Daoy (cell line): ENCODE measurements at regions not wholly inside any gene's neighbourhood (a gene's known extent, or its start where the extent isn't known, plus 50 kb on each side); places are given as distances from the start of the nearest gene placed in this dataset.
"Not testable (repeated sequence)": the region's sequence is repeated elsewhere in the genome, so short reads cannot be mapped to it uniquely, and the experiment has no call there.

Experiments used
- DNase-seq: peaks from one replicate; pipeline ENCODE4 v3.0.0-alpha.2; 2015; ENCODE audit warnings: low read depth

DNA sequence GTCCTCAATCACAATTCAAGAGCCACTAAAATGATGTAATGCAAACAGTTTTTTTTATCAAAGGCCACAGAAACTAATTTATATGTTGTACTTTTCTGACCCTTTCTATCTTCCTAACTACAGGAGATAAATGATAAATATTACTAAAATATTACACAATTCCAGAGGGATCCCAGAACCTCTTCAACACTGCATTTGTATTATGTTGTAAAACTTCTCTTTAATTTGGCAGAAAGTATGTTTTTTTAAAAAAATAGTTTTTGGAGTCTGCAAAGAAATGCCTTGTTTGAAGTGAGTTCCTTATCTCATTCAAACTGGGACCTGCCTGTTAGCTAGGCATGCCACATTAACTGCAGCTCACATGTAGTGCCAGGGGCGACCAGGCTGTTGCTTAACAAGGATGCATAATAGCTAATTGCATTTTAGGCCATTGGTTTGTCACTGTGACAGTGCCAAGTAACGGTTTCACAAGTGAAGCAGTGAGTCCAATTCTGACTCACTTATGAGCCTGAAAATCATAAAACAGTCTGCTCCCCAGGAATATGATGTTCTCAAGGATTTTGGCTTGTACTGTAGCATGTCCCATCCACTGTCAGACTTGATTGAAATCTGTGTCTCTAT, 266.9 kb downstream of the KTN1 start:
- peak; percentile 31 for DNase-seq

- DNase-seq = no peak
Observed at GRCh38 chr14:55847766-55848165, 267.8 kb downstream of the KTN1 start.

GRCh38 chr14:55848964-55849363, 269.0 kb downstream of the KTN1 start:
- DNase-seq = no peak

- DNase-seq = no peak
Observed at GRCh38 chr14:55849833-55850232, 268.4 kb upstream of the PELI2 start.

DNA sequence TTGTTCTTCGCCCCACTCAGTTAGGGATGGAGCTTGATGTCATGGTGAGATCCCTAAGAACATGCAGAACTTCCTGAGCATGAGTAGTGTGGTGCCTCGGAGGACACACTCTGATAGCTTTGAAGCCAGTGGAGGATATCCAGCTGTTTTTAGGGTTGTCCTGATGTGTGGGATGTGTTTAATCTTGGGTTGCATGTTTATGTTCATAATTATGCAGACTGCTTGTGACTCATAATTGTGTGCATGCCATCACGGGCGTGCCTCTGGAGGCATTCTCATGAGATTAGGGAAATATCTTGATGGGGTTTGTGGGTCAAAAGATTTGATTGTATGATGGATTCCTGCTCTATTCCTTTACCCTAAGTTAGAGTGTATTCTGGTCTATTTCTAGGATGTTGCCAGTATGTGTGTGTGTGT, 267.4 kb upstream of the PELI2 start:
- DNase-seq = peak; percentile 65

- DNase-seq = no peak
Observed at GRCh38 chr14:55851301-55851700, 266.9 kb upstream of the PELI2 start.

- DNase-seq = no peak
Observed at GRCh38 chr14:55851961-55852360, 266.2 kb upstream of the PELI2 start.

DNA sequence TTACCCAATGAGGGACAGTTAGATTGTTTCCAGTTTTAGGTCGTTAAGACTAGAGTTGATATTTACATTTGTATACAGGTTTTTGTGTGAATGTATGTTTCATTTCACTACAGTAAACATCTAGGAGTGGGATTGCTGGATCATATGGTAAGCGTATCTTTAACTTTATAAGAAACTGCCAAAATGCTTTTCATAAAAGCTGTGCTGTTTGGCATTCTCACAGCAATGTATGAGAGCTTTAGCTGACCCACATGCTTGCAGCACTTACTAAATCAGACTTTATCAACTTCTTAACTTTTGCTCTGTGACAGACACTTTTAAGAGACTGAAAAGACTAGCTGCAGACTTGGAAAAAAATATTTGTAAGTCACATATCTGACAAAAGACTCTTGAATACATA, 262.5 kb upstream of the PELI2 start:
- DNase-seq = no peak

DNA sequence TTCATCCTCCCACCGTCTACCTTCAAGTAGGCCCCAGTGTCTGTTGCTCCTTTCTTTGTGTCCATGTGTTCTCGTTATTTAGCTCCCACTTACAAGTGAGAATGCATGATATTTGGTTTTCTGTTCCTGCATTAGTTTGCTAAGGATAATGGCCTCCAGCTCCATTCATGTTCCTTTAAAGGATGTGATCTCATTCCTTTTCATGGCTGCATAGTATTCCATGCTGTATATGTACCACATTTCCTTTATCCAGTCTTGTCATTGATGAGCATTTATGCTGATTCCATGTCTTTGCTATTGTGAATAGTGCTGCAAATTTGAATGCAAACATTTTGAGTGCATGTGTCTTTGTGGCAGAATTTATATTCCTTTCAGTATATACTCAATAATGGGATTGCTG, 259.6 kb upstream of the PELI2 start:
- DNase-seq = no peak

DNA sequence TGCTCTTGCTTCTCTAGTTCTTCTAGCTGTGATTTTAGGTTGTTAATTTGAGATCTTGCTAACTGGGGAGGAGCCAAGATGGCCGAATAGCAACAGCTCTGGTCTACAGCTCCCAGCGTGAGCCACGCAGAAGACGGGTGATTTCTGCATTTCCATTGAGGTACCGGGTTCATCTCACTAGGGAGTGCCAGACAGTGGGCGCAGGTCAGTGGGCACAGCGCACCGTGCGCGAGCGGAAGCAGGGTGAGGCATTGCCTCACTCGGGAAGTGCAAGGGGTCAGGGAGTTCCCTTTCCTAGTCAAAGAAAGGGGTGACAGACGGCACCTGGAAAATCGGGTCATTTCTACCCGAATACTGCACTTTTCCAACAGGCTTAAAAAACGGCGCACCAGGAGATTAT, 256.6 kb upstream of the PELI2 start:
- DNase-seq = not testable (repeated sequence)

DNA sequence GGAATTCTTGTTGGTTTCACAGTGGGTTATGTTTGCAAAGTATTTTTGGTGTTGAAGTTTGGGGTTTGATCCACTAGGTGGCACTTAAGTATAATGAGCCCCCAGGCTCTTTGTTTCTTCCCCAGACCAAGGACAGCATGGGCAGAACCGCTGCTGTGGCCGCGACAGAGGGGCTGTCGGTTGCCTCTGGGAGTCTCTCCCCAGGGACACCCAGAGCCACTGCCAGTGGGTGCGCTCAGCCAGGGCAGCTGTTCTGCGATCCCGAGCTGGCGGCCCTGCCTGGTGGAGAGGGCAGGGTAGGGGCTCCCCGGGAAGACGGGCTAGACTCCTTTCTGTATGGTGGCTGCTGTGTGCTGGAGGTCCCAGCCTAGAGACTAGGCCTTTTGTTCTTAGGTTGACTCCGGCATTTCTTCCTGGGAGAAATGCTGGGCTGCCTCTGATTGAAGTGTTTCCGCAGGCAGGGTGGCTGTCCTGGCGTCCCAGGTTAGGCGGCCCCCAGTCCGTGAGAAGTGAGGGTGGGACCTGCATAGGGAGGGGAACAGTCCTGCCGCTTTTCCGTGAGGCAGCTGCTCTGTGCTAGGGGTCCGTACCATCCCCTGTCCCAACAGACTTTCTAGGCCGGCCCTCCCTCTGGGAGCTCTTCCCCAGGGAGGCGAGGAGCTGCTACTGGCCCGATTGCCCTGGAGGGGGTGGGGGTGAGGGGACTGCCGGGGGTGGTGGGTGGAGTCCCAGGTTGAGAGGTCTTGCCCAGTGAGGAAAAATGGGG, 253.1 kb upstream of the PELI2 start:
- no peak for DNase-seq

DNA sequence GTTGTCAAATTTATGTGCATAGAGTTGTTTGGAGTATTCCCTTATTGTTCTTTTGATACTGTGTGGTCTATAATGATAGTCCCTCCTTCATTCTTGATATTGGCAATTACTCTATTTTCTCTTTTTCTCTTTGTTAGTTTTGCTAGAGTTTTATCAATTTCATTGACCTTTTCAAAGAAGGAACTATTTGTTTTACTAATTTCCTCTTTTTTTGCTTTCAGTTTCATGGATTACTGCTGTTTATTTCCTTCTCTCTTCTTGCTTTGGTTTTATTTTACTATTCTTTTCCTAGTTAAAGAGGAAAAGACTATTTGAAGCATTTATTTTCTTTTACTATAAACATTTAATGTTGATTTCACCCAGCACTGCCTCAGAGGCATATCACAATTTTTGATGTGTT, 250.9 kb upstream of the PELI2 start:
- DNase-seq = no peak

DNA sequence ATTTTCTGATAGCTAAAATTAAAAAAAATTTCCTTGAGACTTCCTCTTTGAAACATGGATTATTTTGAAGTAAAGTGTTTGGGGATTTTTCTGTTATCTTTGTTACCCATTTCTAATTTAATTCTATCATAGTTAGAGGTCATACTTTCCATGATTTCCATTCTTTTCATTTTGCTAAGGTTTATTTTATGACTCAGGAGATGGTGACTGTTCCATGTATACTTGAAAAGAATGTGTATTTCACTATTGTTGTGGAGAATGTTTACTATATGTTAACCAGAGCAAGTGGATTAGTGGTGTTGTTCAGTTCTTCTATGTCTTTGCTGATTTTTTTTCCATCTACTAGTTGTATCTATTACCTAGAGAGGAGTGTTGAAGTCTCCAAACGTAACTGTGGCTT, 250.5 kb upstream of the PELI2 start:
- DNase-seq = no peak

GRCh38 chr14:55869397-55870049, 248.7 kb upstream of the PELI2 start:
- DNase-seq = peak; percentile 37

- DNase-seq = no peak
Observed at GRCh38 chr14:55873169-55873568, 245.0 kb upstream of the PELI2 start.

DNA sequence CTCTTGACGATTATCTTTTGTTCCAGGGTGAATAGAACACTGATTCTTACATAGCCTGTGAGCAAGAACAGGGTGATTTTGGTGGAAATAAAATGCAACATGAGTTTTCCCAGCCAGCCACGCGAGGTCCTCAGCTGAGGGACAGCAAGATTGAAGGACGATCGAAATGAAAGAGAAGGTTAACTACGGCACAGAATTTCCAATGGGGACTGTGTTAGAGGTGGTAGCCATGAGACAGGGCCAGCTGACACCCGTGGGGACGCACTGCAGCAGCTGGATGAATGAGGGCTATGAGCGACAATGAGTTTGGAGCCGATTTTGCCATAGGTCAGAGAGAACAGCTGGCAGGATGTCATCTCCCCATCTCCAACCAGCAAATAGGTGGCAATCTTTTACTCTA, 243.4 kb upstream of the PELI2 start:
- DNase-seq = no peak

DNA sequence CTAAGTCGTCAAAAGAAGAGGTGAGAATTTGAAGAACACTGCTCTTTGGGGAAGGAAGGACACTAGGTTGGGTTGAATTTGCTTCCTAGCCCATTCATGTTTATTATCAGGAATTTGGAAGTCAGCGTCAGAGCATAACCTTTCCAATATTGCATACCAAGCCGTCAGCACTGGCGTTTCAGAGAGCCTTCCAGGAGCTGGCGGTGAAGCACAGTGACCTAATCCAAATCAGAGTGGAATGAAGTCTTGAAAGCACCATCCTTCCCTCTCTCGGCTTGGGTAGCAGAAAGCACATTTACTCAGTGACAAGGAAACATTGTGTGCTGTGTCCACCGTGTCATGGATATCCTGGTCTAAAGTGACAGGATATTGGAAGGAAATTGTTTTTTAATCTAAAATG, 240.3 kb upstream of the PELI2 start:
- no peak for DNase-seq

DNA sequence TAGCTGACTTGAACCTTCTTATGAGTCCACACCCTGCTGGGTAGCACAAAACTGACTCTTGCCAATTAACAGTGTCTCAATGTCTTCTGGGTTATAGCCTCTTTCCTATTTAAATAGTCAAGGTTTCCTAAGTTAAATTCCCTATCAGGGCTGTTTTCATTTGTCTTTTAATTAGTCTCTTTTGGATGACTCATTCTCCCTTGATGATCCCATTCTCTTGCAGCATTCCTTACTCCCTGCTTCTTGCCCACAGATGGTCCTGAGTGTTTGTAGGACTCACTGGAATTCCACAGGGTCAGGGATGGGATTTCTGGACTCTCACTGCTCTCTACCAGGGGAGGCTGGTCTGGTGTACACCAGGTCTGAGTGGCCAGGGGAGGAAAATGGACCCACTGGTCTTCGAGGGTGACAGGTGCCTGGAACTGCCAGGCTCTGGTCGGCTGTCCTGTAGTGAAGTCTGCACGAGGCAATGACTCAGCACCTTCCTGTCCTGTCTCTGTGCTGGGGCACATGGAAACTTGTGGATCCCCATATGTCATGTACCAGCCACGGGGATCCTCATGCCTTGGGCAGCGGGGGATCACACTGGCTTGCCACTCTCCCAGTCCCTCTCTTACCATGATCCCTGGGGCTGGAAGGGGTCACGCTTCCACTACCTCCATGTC, 236.5 kb upstream of the PELI2 start:
- no peak for DNase-seq

- no peak for DNase-seq
Observed at GRCh38 chr14:55884819-55885218, 233.4 kb upstream of the PELI2 start.

GRCh38 chr14:55889124-55889523, 229.1 kb upstream of the PELI2 start:
- DNase-seq = no peak

GRCh38 chr14:55891692-55892091, 226.5 kb upstream of the PELI2 start:
- DNase-seq = no peak

- DNase-seq = no peak
Observed at GRCh38 chr14:55892906-55893305, 225.3 kb upstream of the PELI2 start.

- DNase-seq = no peak
Observed at GRCh38 chr14:55893705-55894104, 224.5 kb upstream of the PELI2 start.
